RWPE1 (cell line): ENCODE measurements at regions not wholly inside any gene's neighbourhood (a gene's known extent, or its start where the extent isn't known, plus 50 kb on each side); places are given as distances from the start of the nearest gene placed in this dataset.

Experiments used
- CTCF ChIA-PET: fragments of 350-600 bp; sonication (Branson Sonifier 250); formaldehyde crosslinking; extraction: SDS; loops from one replicate; lab custom pipeline; 2021; lab: Yijun Ruan, JAX
- POLR2A ChIA-PET: fragments of 400-600 bp; formaldehyde crosslinking; extraction: SDS; loops from one replicate; lab custom pipeline; 2020; ENCODE audit warnings: antibody characterized with exemption; ENCODE audit not compliant: low non-redundant PET; lab: Yijun Ruan, JAX
- DNase-seq: peaks from one replicate; pipeline ENCODE4 v3.0.0; 2012; ENCODE audit warnings: low spot score
- H3K27ac ChIP-seq: fragments of 450-650 bp; 2 replicates; pipeline ENCODE4 v1.5.1; 2017
- CTCF ChIP-seq: fragments of 450-650 bp; conservative IDR thresholded peaks from 2 replicates; pipeline ENCODE4 v1.5.1; 2017; ENCODE audit warnings: low read depth, mild to moderate bottlenecking

GRCh38 chr12:38541849-38542248 lies 225.3 kb downstream of the ALG10B start:
- no peak for DNase-seq
- ChIA-PET POLR2A (no interaction called here), CTCF (interaction anchor here (0.6 kb wide), 1 partner anchor 49 kb away, joined by 3 read pairs; no protein-coding TSS in a partner anchor)
- TF ChIP-seq CTCF = no peak
- no peak overlapping the region for H3K27ac ChIP-seq

GRCh38 chr12:38543151-38543550 lies 226.6 kb downstream of the ALG10B start:
- H3K27ac ChIP-seq = no peak overlapping the region
- ChIA-PET CTCF (interaction anchor here (0.7 kb wide), 1 partner anchor 29 kb away, joined by 3 read pairs; no protein-coding TSS in a partner anchor), POLR2A (no interaction called here)
- no peak for TF ChIP-seq CTCF
- no peak for DNase-seq

- no peak for TF ChIP-seq CTCF
- ChIA-PET POLR2A (no interaction called here), CTCF (no interaction called here)
- no peak for DNase-seq
- H3K27ac ChIP-seq = no peak overlapping the region
Measured at GRCh38 chr12:38544330-38545066, 227.9 kb downstream of the ALG10B start.

GRCh38 chr12:38547586-38547985 lies 231.0 kb downstream of the ALG10B start:
- no peak for TF ChIP-seq CTCF
- peak; percentile 27 for DNase-seq
- CTCF ChIA-PET = no interaction called here
- POLR2A ChIA-PET = no interaction called here
- no peak overlapping the region for H3K27ac ChIP-seq

- H3K27ac ChIP-seq = no peak overlapping the region
- TF ChIP-seq CTCF = no peak
- POLR2A ChIA-PET = no interaction called here
- CTCF ChIA-PET = interaction anchor here (0.6 to 0.7 kb wide), 2 partner anchors 98 to 364 kb away, joined by 3 read pairs; no protein-coding TSS in a partner anchor
- no peak for DNase-seq
Measured at GRCh38 chr12:38555620-38556591, 239.3 kb downstream of the ALG10B start.

GRCh38 chr12:38556647-38557046 lies 240.1 kb downstream of the ALG10B start:
- H3K27ac ChIP-seq = no peak overlapping the region
- ChIA-PET POLR2A (no interaction called here), CTCF (interaction anchor here (0.6 kb wide), 1 partner anchor 99 kb away, joined by 3 read pairs; no protein-coding TSS in a partner anchor)
- DNase-seq = no peak
- TF ChIP-seq CTCF = no peak
